Heart left ventricle (tissue), 16 donors: ENCODE measurements at regions not wholly inside any gene's neighbourhood (a gene's known extent, or its start where the extent isn't known, plus 50 kb on each side); places are given as distances from the start of the nearest gene placed in this dataset.
"Not testable (repeated sequence)": the region's sequence is repeated elsewhere in the genome, so short reads cannot be mapped to it uniquely, and the experiment has no call there.

Experiments used
- ATAC-seq, 4 donors: fragments of 200-7000 bp; cut with Tn5 transposase; one replicate each; pipeline ENCODE4 v1.9.1; 2020 to 2022; ENCODE audit warnings: moderate library complexity in 4 of 4, mild to moderate bottlenecking in 3 of 4, moderate number of reproducible peaks in 1 of 4
- DNase-seq, 5 donors: peaks; one replicate each; pipeline ENCODE4 v3.0.0-alpha.2; 2020
- H3K27ac ChIP-seq, 12 donors: fragments of 200-600 bp; sonication (generic) in 4 of 12; one replicate each; pipeline versions ENCODE4 v1.5.0 to v1.8.0; 2016 to 2022; ENCODE audit warnings: mild to moderate bottlenecking in 2 of 12
- H3K27me3 ChIP-seq, 9 donors: fragments of 200-600 bp; sonication (generic) in 2 of 9; one replicate each; pipeline versions ENCODE4 v1.5.1 to v1.8.0; 2016 to 2022; ENCODE audit warnings: mild to moderate bottlenecking in 3 of 9
- H3K36me3 ChIP-seq, 9 donors: fragments of 200-600 bp; sonication (generic) in 2 of 9; one replicate each; pipeline versions ENCODE4 v1.5.0 to v1.8.0; 2018 to 2022; ENCODE audit warnings: mild to moderate bottlenecking in 2 of 9
- H3K4me1 ChIP-seq, 12 donors: fragments of 200-600 bp; sonication (generic) in 4 of 12; one replicate each; pipeline versions ENCODE4 v1.5.0 to v1.8.0; 2016 to 2022; ENCODE audit warnings: mild to moderate bottlenecking in 3 of 12
- H3K4me3 ChIP-seq, 12 donors: fragments of 200-600 bp; sonication (generic) in 4 of 12; one replicate each; pipeline versions ENCODE4 v1.5.0 to v1.8.0; 2017 to 2022; ENCODE audit warnings: mild to moderate bottlenecking in 9 of 12, moderate library complexity in 4 of 12
- H3K9me3 ChIP-seq, 12 donors: fragments of 200-600 bp; sonication (generic) in 4 of 12; one replicate each; pipeline versions ENCODE4 v1.5.0 to v1.8.0; 2016 to 2022; ENCODE audit warnings: mild to moderate bottlenecking in 1 of 12
- CTCF ChIP-seq, 12 donors: fragments of 200-600 bp; sonication (generic) in 4 of 12; IDR thresholded peaks; one replicate each; pipeline versions ENCODE4 v1.5.0 to v1.8.0; 2018 to 2022; ENCODE audit warnings: antibody characterized with exemption in 12 of 12, mild to moderate bottlenecking in 5 of 12
- POLR2A ChIP-seq, 2 donors: fragments of 450-650 bp; IDR thresholded peaks; one replicate each; pipeline ENCODE4 v1.6.1; 2017; ENCODE audit warnings: antibody characterized with exemption in 2 of 2, mild to moderate bottlenecking in 2 of 2, moderate library complexity in 2 of 2
- WGBS, 4 donors: extraction: QIAGEN DNeasy Blood & Tissue Kit in 2 of 4; methylation state at CpG; one replicate each; pipeline versions ENCODE4 v1.1.5 to v1.1.7; 2013 to 2018; 5-methylcytosine and 5-hydroxymethylcytosine counted together
- intact Hi-C, 10 donors: fragments of 100-400 bp; cut with DNase I; formaldehyde crosslinking; loops; one replicate each; pipeline versions ENCODE4 v1.11.1 to v1.14.2; 2022
- donor health status: ischemic (EF 13 %, LVEDD 7.1; RV severe dilation, severe dysfunction).
- donor health status: healthy with polysubstance abuse.
- donor health status: DM: no; HTN: yes; CAD: no.
- donor health status: DM: no; HTN: no; CAD: no.
- donor health status: ischemic (EF 25% LVEDD 6.9; RV normal size, moderate dysfunction).
- donor health status: ischemic (EF 25% LVEDD 5.7; RV mildly dilated, moderate dysfunction).
- donor health status: healthy.
- donor health status: DM: yes; HTN: yes; CAD: no.
- donor health status: ischemic (EF 35%, LVEDD 5.7; RV mildly dilated, moderate dysfunction).
- donor health status: nonischemic (EF 11% LVEDD 7.7; RV severe dilation, severe dysfunction).
- donor health status: DM: yes; HTN: yes; CAD: no.
- donor health status: PGD.
- donor health status: ischemic (EF 29% LVEDD 5.4; RV normal size, mild dysfunction).
- donor health status: nonischemic (EF 23%, LVEDD 6.1; RV moderate dilation, normal function).

- no peak overlapping the region for H3K4me3 ChIP-seq
- DNase-seq, result peak in 3 of 5 donors; percentile 17 to 24 (median 20)
- H3K36me3 ChIP-seq, result no peaks in the 10 kb centered on the region
- H3K4me1 ChIP-seq, result no peaks in the 10 kb centered on the region
- ATAC-seq, result peak in 2 of 4 donors; percentile 22 to 59
- TF ChIP-seq POLR2A (IDR thresholded peaks at IDR 0.05), result no peak
- no peak for TF ChIP-seq CTCF (IDR thresholded peaks at IDR 0.05)
- H3K9me3 ChIP-seq, result peaks cover 0 to 7% (median 0%) of the 10 kb centered on the region in 12 donors
- H3K27ac ChIP-seq, result peak overlapping the region in 3 of 12 donors; percentile 41 to 59 (median 55)
- H3K27me3 ChIP-seq, result peaks cover 0 to 3% (median 0%) of the 10 kb centered on the region in 9 donors
- intact Hi-C loops, result no loop called here
- 38 to 67% (median 47%) methylated on average over 1 of the region's 1 CpG for WGBS, 4 donors
These were observed 173.9 kb downstream of the RTL9 start for GRCh38 chrX:110532581-110532931.

- WGBS, 4 donors, result 28 to 59% (median 43%) methylated on average over 2 of the region's 2 CpGs
These were observed 178.2 kb downstream of the RTL9 start for GRCh38 chrX:110536816-110537215.

GRCh38 chrX:110541266-110541665 is 182.6 kb downstream of the RTL9 start:
- intact Hi-C loops, result no loop called here
- 34 to 64% (median 50%) methylated on average over 1 of the region's 1 CpG for WGBS, 4 donors

More at GRCh38 chrX:110536816-110537215, 178.2 kb downstream of the RTL9 start:
- Histone ChIP-seq H3K27ac (no peak overlapping the region), H3K27me3 (peaks cover 0 to 3% (median 0%) of the 10 kb centered on the region in 9 donors), H3K36me3 (no peaks in the 10 kb centered on the region), H3K4me3 (no peak overlapping the region), H3K9me3 (peaks cover 0 to 13% (median 0%) of the 10 kb centered on the region in 12 donors), H3K4me1 (no peaks in the 10 kb centered on the region)
- intact Hi-C loops, result no loop called here
- no peak for DNase-seq
- no peak for ATAC-seq
- TF ChIP-seq CTCF (IDR thresholded peaks at IDR 0.05) (no peak), POLR2A (IDR thresholded peaks at IDR 0.05) (no peak)

GRCh38 chrX:110550854-110551253 is 192.2 kb downstream of the RTL9 start:
- ATAC-seq, H3K4me1 ChIP-seq, DNase-seq, H3K27ac ChIP-seq, H3K27me3 ChIP-seq, H3K36me3 ChIP-seq, H3K4me3 ChIP-seq, intact Hi-C loops: not testable (repeated sequence)
- H3K9me3 ChIP-seq, result peaks cover 0 to 15% (median 0%) of the 10 kb centered on the region in 12 donors
- 75 to 82% (median 80%) methylated on average over 4 of the region's 4 CpGs for WGBS, 4 donors

More at GRCh38 chrX:110541266-110541665, 182.6 kb downstream of the RTL9 start:
- ATAC-seq, result no peak
- Histone ChIP-seq H3K27me3 (peaks cover 0 to 11% (median 0%) of the 10 kb centered on the region in 9 donors), H3K4me3 (no peak overlapping the region), H3K27ac (no peak overlapping the region), H3K4me1 (no peaks in the 10 kb centered on the region), H3K36me3 (no peaks in the 10 kb centered on the region), H3K9me3 (peaks cover 0 to 13% (median 0%) of the 10 kb centered on the region in 12 donors)
- TF ChIP-seq CTCF (IDR thresholded peaks at IDR 0.05), result no peak
- no peak for TF ChIP-seq POLR2A (IDR thresholded peaks at IDR 0.05)
- no peak for DNase-seq

GRCh38 chrX:110557864-110558263 is 199.2 kb downstream of the RTL9 start:
- Histone ChIP-seq H3K4me1 (no peaks in the 10 kb centered on the region), H3K9me3 (peaks cover 0 to 28% (median 0%) of the 10 kb centered on the region in 12 donors), H3K4me3 (no peak overlapping the region), H3K36me3 (no peaks in the 10 kb centered on the region), H3K27ac (no peak overlapping the region), H3K27me3 (peaks cover 0 to 4% (median 0%) of the 10 kb centered on the region in 9 donors)
- intact Hi-C loops, result no loop called here
- no peak for TF ChIP-seq CTCF (IDR thresholded peaks at IDR 0.05)
- no peak for TF ChIP-seq POLR2A (IDR thresholded peaks at IDR 0.05)
- 87 to 94% (median 93%) methylated on average over 10 to 12 of the region's 12 CpGs for whole genome bisulfite sequencing, 4 donors
- no peak for ATAC-seq
- DNase-seq, result no peak
